SK-N-MC (cell line): ENCODE measurements at regions not wholly inside any gene's neighbourhood (a gene's known extent, or its start where the extent isn't known, plus 50 kb on each side); places are given as distances from the start of the nearest gene placed in this dataset.
"Not testable (repeated sequence)": the region's sequence is repeated elsewhere in the genome, so short reads cannot be mapped to it uniquely, and the experiment has no call there.

Source experiments
- EZH2 ChIP-seq: fragments of 200-600 bp; sonication (generic); IDR thresholded peaks from one replicate; pipeline ENCODE4 v1.6.1; 2017; ENCODE audit warnings: antibody characterized with exemption
- FOXP2 ChIP-seq: optimal IDR thresholded peaks from 2 replicates; pipeline ENCODE3; 2011; ENCODE audit warnings: mild to moderate bottlenecking, moderate library complexity; ENCODE audit not compliant: insufficient read depth; ENCODE audit errors: extremely low read length, control extremely low read depth
- POLR2AphosphoS5 ChIP-seq: IDR thresholded peaks from 2 replicates; pipeline ENCODE4 v1.6.1; 2012; ENCODE audit warnings: mild to moderate bottlenecking, low read depth, low read length, borderline replicate concordance

DNA sequence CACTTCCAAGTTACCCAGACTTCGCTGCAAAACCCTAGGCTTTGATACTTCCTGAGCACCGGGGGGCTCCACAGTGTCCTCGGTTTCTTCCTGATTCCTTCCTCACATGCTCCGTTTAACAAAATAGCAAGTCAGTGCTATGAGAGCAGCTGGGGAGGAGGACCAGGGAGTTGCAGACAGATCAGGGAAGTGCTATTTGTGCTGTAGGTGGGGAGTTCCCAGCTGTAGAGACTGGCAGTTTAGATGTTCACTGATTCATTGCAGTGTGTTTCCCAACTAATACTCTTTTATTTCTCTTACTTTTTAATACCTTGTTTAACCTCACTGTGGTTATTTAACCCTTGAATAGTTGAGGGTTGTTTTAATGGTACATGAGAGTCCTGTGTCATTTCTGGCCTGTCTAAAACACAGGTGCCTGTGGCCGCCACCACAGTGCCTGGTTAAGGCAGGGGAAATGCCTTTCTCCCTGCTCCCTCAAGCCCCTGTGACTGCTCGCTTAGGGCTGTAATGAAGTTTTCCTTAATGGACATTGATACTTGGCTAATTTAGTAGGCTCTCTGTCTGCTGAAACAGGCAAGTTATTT, 113.5 kb downstream of the GOLGA6L22 start:
- TF ChIP-seq EZH2, POLR2AphosphoS5, FOXP2: not testable (repeated sequence)
